HL-60 (cell line): ENCODE measurements at regions not wholly inside any gene's neighbourhood (a gene's known extent, or its start where the extent isn't known, plus 50 kb on each side); places are given as distances from the start of the nearest gene placed in this dataset.

Source experiments
- DNase-seq, 2 experiments: peaks; one replicate each; pipeline ENCODE4 v3.0.0-alpha.2; 2010 to 2020; ENCODE audit warnings: low read depth in 1 of 2, low spot score in 1 of 2
- H3K27ac ChIP-seq: fragments of 250-450 bp; sonication (Bioruptor Pico); replicated peaks from 2 replicates; pipeline ENCODE4 v1.5.1; 2020; ENCODE audit warnings: mild to moderate bottlenecking, moderate library complexity
- H3K27me3 ChIP-seq: fragments of 250-450 bp; sonication (Bioruptor Pico); 2 replicates; pipeline ENCODE4 v1.5.1; 2021; ENCODE audit warnings: mild to moderate bottlenecking, moderate library complexity; ENCODE audit not compliant: insufficient read depth, poor library complexity, severe bottlenecking
- H3K4me3 ChIP-seq: replicated peaks from 2 replicates; pipeline ENCODE4 v1.5.1; 2011; ENCODE audit warnings: mild to moderate bottlenecking, control low read depth, low read length; ENCODE audit not compliant: insufficient read depth
- CTCF ChIP-seq: IDR thresholded peaks from one replicate; pipeline ENCODE4 v1.5.1; 2011; ENCODE audit warnings: low read length, control low read depth, inconsistent platforms; ENCODE audit not compliant: insufficient read depth
- GABPA ChIP-seq: IDR thresholded peaks from 2 replicates; pipeline ENCODE4 v1.6.1; 2012; ENCODE audit warnings: low read depth
- POLR2AphosphoS5 ChIP-seq: IDR thresholded peaks from 2 replicates; pipeline ENCODE4 v1.6.1; 2012; ENCODE audit warnings: low read depth
- REST ChIP-seq: IDR thresholded peaks from 2 replicates; pipeline ENCODE4 v1.6.1; 2012; ENCODE audit warnings: low read depth; ENCODE audit not compliant: insufficient replicate concordance
- SPI1 ChIP-seq: IDR thresholded peaks from 2 replicates; pipeline ENCODE4 v1.6.1; 2012; ENCODE audit warnings: low read depth, mild to moderate bottlenecking, borderline replicate concordance

GRCh38 chr5:131064669-131065371, 100.2 kb downstream of the HINT1 start:
- TF ChIP-seq CTCF (no peak), SPI1 (no peak), GABPA (no peak), REST (no peak), POLR2AphosphoS5 (no peak)
- DNase-seq: peak in 1 of 2 experiments; percentile 7
- H3K27ac ChIP-seq: peak overlapping the region; percentile 6; the same call in 1 of the 2 replicates

GRCh38 chr5:131042021-131042789, 122.9 kb downstream of the HINT1 start:
- no peak for DNase-seq
- no peak overlapping the region for H3K4me3 ChIP-seq
- no peak for TF ChIP-seq POLR2AphosphoS5
- no peak for TF ChIP-seq GABPA
- no peaks in the 10 kb centered on the region for H3K27me3 ChIP-seq
- H3K27ac ChIP-seq: no peak overlapping the region

More at GRCh38 chr5:131064669-131065371, 100.2 kb downstream of the HINT1 start:
- Histone ChIP-seq H3K4me3 (no peak overlapping the region), H3K27me3 (no peaks in the 10 kb centered on the region)

- no peak overlapping the region for H3K4me3 ChIP-seq
- H3K27me3 ChIP-seq: no peaks in the 10 kb centered on the region
- no peak for TF ChIP-seq REST
- TF ChIP-seq GABPA: no peak
- no peak for TF ChIP-seq SPI1
- no peak for TF ChIP-seq CTCF
- TF ChIP-seq POLR2AphosphoS5: no peak
- no peak overlapping the region for H3K27ac ChIP-seq
- no peak for DNase-seq
These were observed 141.6 kb downstream of the HINT1 start for GRCh38 chr5:131023498-131023865.

GRCh38 chr5:131022811-131023497, 142.1 kb downstream of the HINT1 start:
- no peak overlapping the region for H3K4me3 ChIP-seq
- no peaks in the 10 kb centered on the region for H3K27me3 ChIP-seq
- TF ChIP-seq REST: no peak
- no peak for TF ChIP-seq POLR2AphosphoS5
- TF ChIP-seq CTCF: no peak
- TF ChIP-seq GABPA: no peak
- no peak for TF ChIP-seq SPI1
- no peak for DNase-seq
- H3K27ac ChIP-seq: no peak overlapping the region
